ENCODE measurements at regions not wholly inside any gene's neighbourhood (a gene's known extent, or its start where the extent isn't known, plus 50 kb on each side); places are given as distances from the start of the nearest gene placed in this dataset.

DNA sequence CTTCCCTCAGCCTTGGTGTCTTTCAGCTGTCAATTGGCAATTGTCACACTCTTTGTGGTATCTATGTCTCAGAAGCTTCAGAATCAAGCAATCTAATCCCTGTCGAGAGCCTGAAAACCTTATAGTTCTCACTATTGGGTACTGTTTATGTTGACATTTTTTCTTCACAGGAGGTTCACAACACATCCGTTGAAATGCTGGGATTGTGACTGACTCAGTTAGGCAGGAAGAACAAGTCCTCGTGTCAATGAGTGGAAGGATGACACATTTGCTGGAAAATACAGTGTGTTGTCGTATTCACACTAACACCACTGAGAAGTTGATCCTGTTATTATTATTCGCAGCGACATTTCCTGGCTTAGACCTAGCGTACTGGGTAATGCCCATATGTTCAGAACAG lies 163.9 kb upstream of the CITED2 start:
- TF ChIP-seq, protein P1, sequence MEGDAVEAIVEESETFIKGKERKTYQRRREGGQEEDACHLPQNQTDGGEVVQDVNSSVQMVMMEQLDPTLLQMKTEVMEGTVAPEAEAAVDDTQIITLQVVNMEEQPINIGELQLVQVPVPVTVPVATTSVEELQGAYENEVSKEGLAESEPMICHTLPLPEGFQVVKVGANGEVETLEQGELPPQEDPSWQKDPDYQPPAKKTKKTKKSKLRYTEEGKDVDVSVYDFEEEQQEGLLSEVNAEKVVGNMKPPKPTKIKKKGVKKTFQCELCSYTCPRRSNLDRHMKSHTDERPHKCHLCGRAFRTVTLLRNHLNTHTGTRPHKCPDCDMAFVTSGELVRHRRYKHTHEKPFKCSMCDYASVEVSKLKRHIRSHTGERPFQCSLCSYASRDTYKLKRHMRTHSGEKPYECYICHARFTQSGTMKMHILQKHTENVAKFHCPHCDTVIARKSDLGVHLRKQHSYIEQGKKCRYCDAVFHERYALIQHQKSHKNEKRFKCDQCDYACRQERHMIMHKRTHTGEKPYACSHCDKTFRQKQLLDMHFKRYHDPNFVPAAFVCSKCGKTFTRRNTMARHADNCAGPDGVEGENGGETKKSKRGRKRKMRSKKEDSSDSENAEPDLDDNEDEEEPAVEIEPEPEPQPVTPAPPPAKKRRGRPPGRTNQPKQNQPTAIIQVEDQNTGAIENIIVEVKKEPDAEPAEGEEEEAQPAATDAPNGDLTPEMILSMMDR (conservative IDR thresholded peaks at IDR 0.05; ENCODE audit: low read depth, low read length) = no peak
- TF ChIP-seq EZH2 (IDR thresholded peaks at IDR 0.05; ENCODE audit: borderline replicate concordance, low read depth, low read length, poor library complexity, severe bottlenecking) = no peak

Data from A673 (cell line).